ENCODE measurements at regions not wholly inside any gene's neighbourhood (a gene's known extent, or its start where the extent isn't known, plus 50 kb on each side); places are given as distances from the start of the nearest gene placed in this dataset.

DNA sequence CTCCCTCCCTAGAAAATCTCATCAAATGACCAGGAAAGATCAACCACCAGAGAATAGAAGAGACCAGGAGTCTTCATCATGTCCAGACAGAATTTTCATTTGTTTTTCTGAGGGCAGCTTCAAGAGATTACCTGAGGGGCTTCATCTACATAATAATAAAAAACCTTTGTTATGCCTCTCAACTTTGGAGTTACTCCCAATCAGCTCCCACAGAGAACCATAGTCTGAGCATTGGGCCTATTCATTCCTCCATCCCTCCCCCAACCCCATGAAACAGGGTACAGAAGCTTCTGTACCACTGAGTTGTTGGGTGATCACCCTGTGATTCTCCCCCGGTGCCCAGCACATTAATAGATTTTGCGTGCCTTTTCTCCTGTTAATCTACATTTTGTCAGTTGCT is 53.3 kb upstream of the PRRC2C start:
- 0 out of 2 replicates have a peak, but pooled peaks cover 4% of the 10 kb centered on the region for H3K36me3 ChIP-seq (ENCODE audit: insufficient read depth, low read depth, low read length)
- peak overlapping the region; percentile 14; the same call in 1 of the 2 replicates for H3K9ac ChIP-seq (ENCODE audit: low read depth, low read length)
- peaks cover 8% of the 10 kb centered on the region; the same call in 1 of the 2 replicates for H3K4me1 ChIP-seq (ENCODE audit: insufficient read depth, low read length)
- peaks cover 24% of the 10 kb centered on the region for H3K9me3 ChIP-seq (ENCODE audit: insufficient read depth, low read depth, low read length)
- H3K27ac ChIP-seq (ENCODE audit: low read length): peak overlapping the region; percentile 16
- H3K27me3 ChIP-seq (ENCODE audit: insufficient read depth, low read length): no peaks in the 10 kb centered on the region
- peak overlapping the region; percentile 33; the same call in 1 of the 2 replicates for H3K4me3 ChIP-seq (ENCODE audit: low read length)

DNA sequence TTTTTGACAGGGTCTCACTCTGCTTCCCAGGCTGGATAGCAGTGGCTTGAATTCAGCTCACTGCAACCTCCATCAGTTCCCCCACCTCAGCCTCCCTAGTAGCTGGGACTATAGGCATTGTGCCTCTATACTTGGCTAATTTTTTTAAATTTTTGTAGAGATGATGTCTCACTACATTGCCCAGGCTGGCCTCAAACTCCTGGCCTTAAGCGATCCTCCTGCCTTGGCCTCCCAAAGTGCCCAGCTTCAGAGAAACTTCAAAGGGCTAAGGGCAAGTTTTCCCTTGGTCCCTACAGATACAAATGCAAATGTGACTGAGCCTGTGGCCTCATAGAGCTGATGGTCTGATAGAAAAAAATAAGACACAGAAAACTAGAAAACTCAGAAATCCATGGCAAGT is 52.9 kb upstream of the PRRC2C start:
- Histone ChIP-seq H3K27ac (ENCODE audit: low read length) (peak overlapping the region; percentile 24), H3K27me3 (ENCODE audit: insufficient read depth, low read length) (no peaks in the 10 kb centered on the region), H3K4me1 (ENCODE audit: insufficient read depth, low read length) (peaks cover 8% of the 10 kb centered on the region; the same call in 1 of the 2 replicates), H3K9me3 (ENCODE audit: insufficient read depth, low read depth, low read length) (peaks cover 24% of the 10 kb centered on the region), H3K9ac (ENCODE audit: low read depth, low read length) (peak overlapping the region; percentile 4; the same call in 1 of the 2 replicates), H3K4me3 (ENCODE audit: low read length) (peak overlapping the region; percentile 14; the same call in 1 of the 2 replicates), H3K36me3 (ENCODE audit: insufficient read depth, low read depth, low read length) (0 out of 2 replicates have a peak, but pooled peaks cover 4% of the 10 kb centered on the region)

DNA sequence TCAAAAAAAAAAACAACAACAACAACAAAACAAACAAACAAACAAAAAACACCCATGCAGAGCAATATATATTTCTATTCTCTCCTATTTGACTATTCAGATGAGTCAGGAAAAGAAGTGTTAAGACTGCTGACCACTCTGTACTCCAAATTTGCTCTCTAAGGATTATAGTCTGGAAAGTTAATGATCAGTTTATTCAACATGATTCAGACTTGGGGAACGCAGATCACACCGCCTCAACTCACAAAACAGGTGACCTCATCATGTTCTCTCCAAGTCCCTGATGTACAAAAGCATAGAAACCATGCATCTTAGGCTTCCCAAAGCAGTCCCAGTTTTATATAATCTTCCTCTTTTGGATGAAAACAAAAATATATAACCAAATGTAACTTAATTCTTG is 51.9 kb upstream of the PRRC2C start:
- Histone ChIP-seq H3K27ac (ENCODE audit: low read length) (no peak overlapping the region), H3K4me1 (ENCODE audit: insufficient read depth, low read length) (peaks cover 8% of the 10 kb centered on the region; the same call in 1 of the 2 replicates)

DNA sequence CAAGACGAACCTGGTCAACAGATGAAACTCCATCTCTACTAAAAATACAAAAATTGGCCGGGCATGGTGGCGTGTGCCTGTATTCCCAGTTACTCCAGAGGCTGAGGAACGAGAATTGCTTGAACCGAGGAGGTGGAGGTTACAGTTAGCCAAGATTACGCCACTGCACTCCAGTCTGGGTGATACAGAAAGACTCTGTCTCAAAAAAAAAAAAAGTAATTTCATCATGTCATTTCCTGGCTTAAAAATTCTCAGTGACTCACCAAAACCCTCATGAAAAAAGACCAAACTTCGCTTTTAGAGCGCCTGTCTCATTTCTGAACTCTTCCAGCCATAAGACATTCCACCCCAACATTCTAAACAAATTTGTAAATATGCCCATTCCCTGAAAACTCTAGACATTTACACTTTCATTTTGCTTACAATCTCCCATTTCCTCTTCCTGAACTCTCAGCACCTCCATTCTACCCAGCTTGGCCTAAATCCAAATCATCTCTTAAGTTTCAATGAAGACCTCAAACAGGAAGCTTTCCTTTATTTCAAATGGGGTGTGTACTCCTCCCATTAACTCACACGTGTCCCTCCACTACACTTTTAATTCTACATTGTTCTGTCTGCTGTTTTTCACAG is 50.5 kb upstream of the PRRC2C start:
- no peak overlapping the region for H3K9ac ChIP-seq (ENCODE audit: low read depth, low read length)

More for the DNA sequence above, 51.9 kb upstream of the PRRC2C start:
- Histone ChIP-seq H3K9ac (ENCODE audit: low read depth, low read length) (no peak overlapping the region), H3K9me3 (ENCODE audit: insufficient read depth, low read depth, low read length) (peaks cover 20% of the 10 kb centered on the region), H3K36me3 (ENCODE audit: insufficient read depth, low read depth, low read length) (0 out of 2 replicates have a peak, but pooled peaks cover 4% of the 10 kb centered on the region), H3K4me3 (ENCODE audit: low read length) (no peak overlapping the region), H3K27me3 (ENCODE audit: insufficient read depth, low read length) (no peaks in the 10 kb centered on the region)

More for the DNA sequence above, 50.5 kb upstream of the PRRC2C start:
- no peak overlapping the region for H3K4me3 ChIP-seq (ENCODE audit: low read length)
- no peaks in the 10 kb centered on the region for H3K36me3 ChIP-seq (ENCODE audit: insufficient read depth, low read depth, low read length)
- H3K9me3 ChIP-seq (ENCODE audit: insufficient read depth, low read depth, low read length): peaks cover 7% of the 10 kb centered on the region; the same call in 1 of the 2 replicates
- no peaks in the 10 kb centered on the region for H3K27me3 ChIP-seq (ENCODE audit: insufficient read depth, low read length)
- peaks cover 8% of the 10 kb centered on the region; the same call in 1 of the 2 replicates for H3K4me1 ChIP-seq (ENCODE audit: insufficient read depth, low read length)
- no peak overlapping the region for H3K27ac ChIP-seq (ENCODE audit: low read length)

Measured in iPS-20b (cell line).